ENCODE measurements at regions not wholly inside any gene's neighbourhood (a gene's known extent, or its start where the extent isn't known, plus 50 kb on each side); places are given as distances from the start of the nearest gene placed in this dataset.

- Histone ChIP-seq H3K4me1 (ENCODE audit: control insufficient read depth, insufficient read depth, low read length) (no peaks in the 10 kb centered on the region), H3K27me3 (ENCODE audit: control insufficient read depth, insufficient read depth, low read length, poor library complexity, severe bottlenecking) (peaks cover 40% of the 10 kb centered on the region), H3K27ac (ENCODE audit: low read depth, low read length) (no peak overlapping the region), H3K9ac (ENCODE audit: extremely low read depth, low read length, poor library complexity, severe bottlenecking) (no peak overlapping the region), H3K36me3 (ENCODE audit: control insufficient read depth, insufficient read depth, low read length) (no peaks in the 10 kb centered on the region), H3K9me3 (ENCODE audit: control insufficient read depth, low read length) (peaks cover 34% of the 10 kb centered on the region), H3K4me3 (ENCODE audit: low read length) (no peak overlapping the region)
- no peak overlapping the region for H3K4me3 Mint-ChIP-seq
- WGBS, 2 experiments (ENCODE audit: insufficient coverage in 1 of 2, insufficient read length in 1 of 2): 89 to 93% methylated on average over 2 to 3 of the region's 3 CpGs
- no peak for DNase-seq
- H3K27ac Mint-ChIP-seq: no peak overlapping the region
- H3K27me3 Mint-ChIP-seq (ENCODE audit: insufficient read depth): peaks cover 53% of the 10 kb centered on the region
- no peak for TF ChIP-seq CTCF (conservative IDR thresholded peaks at IDR 0.05)
- H3K9me3 Mint-ChIP-seq: peaks cover 28% of the 10 kb centered on the region
- no peaks in the 10 kb centered on the region for H3K4me1 Mint-ChIP-seq
- H3K36me3 Mint-ChIP-seq (ENCODE audit: low read depth): peaks cover 7% of the 10 kb centered on the region
Measured at GRCh38 chr1:176341656-176342055, 121.3 kb upstream of the PAPPA2 start.

GRCh38 chr1:176338877-176339276 is 124.1 kb upstream of the PAPPA2 start:
- H3K27ac ChIP-seq (ENCODE audit: low read depth, low read length): no peak overlapping the region
- H3K4me3 ChIP-seq (ENCODE audit: low read length): no peak overlapping the region
- H3K9ac ChIP-seq (ENCODE audit: extremely low read depth, low read length, poor library complexity, severe bottlenecking): no peak overlapping the region
- no peak overlapping the region for H3K4me3 Mint-ChIP-seq
- no peak for DNase-seq
- peaks cover 2% of the 10 kb centered on the region for H3K36me3 Mint-ChIP-seq (ENCODE audit: low read depth)
- no peaks in the 10 kb centered on the region for H3K36me3 ChIP-seq (ENCODE audit: control insufficient read depth, insufficient read depth, low read length)
- H3K4me1 ChIP-seq (ENCODE audit: control insufficient read depth, insufficient read depth, low read length): no peaks in the 10 kb centered on the region
- 89 to 93% methylated on average over 6 of the region's 6 CpGs for whole genome bisulfite sequencing, 2 experiments (ENCODE audit: insufficient coverage in 1 of 2, insufficient read length in 1 of 2)
- H3K4me1 Mint-ChIP-seq: no peaks in the 10 kb centered on the region
- H3K27me3 ChIP-seq (ENCODE audit: control insufficient read depth, insufficient read depth, low read length, poor library complexity, severe bottlenecking): peaks cover 35% of the 10 kb centered on the region
- H3K27ac Mint-ChIP-seq: no peak overlapping the region
- no peak for TF ChIP-seq CTCF (conservative IDR thresholded peaks at IDR 0.05)
- peaks cover 12% of the 10 kb centered on the region for H3K9me3 Mint-ChIP-seq
- H3K27me3 Mint-ChIP-seq (ENCODE audit: insufficient read depth): peaks cover 32% of the 10 kb centered on the region
- H3K9me3 ChIP-seq (ENCODE audit: control insufficient read depth, low read length): peaks cover 8% of the 10 kb centered on the region

- H3K9me3 ChIP-seq (ENCODE audit: control insufficient read depth, low read length): no peaks in the 10 kb centered on the region
- no peak for TF ChIP-seq CTCF (conservative IDR thresholded peaks at IDR 0.05)
- Mint-ChIP-seq H3K27ac (no peak overlapping the region), H3K27me3 (ENCODE audit: insufficient read depth) (peaks cover 7% of the 10 kb centered on the region), H3K9me3 (peaks cover 7% of the 10 kb centered on the region), H3K4me1 (no peaks in the 10 kb centered on the region), H3K36me3 (ENCODE audit: low read depth) (no peaks in the 10 kb centered on the region), H3K4me3 (no peak overlapping the region)
- H3K27me3 ChIP-seq (ENCODE audit: control insufficient read depth, insufficient read depth, low read length, poor library complexity, severe bottlenecking): no peaks in the 10 kb centered on the region
- WGBS, 2 experiments (ENCODE audit: insufficient coverage in 1 of 2, insufficient read length in 1 of 2): 57 to 90% methylated on average over 1 to 3 of the region's 3 CpGs
- H3K4me3 ChIP-seq (ENCODE audit: low read length): no peak overlapping the region
- no peaks in the 10 kb centered on the region for H3K36me3 ChIP-seq (ENCODE audit: control insufficient read depth, insufficient read depth, low read length)
- H3K27ac ChIP-seq (ENCODE audit: low read depth, low read length): no peak overlapping the region
- H3K4me1 ChIP-seq (ENCODE audit: control insufficient read depth, insufficient read depth, low read length): no peaks in the 10 kb centered on the region
- no peak for DNase-seq
- no peak overlapping the region for H3K9ac ChIP-seq (ENCODE audit: extremely low read depth, low read length, poor library complexity, severe bottlenecking)
Measured at GRCh38 chr1:176330782-176331181, 123.7 kb upstream of the COP1 start.
